Activated T-cell treated with anti-CD3 and anti-CD28 coated beads, Interleukin-2, amount 50 U/mL, for 72 hours (primary cell): ENCODE measurements at regions not wholly inside any gene's neighbourhood (a gene's known extent, or its start where the extent isn't known, plus 50 kb on each side); places are given as distances from the start of the nearest gene placed in this dataset.

Experiments used
- ATAC-seq, 2 donors: fragments of 150-1000 bp; cut with Tn5 transposase; replicated peaks in 1 of 2; 2 replicates each; pipeline ENCODE4 v1.10.0; 2021; ENCODE audit warnings: moderate library complexity in 2 of 2, mild to moderate bottlenecking in 1 of 2
- DNase-seq, 2 donors: peaks; one replicate each; pipeline ENCODE4 v3.0.0; 2021 to 2022; ENCODE audit warnings: mixed read lengths in 1 of 2
- H3K27ac Mint-ChIP-seq: one replicate; pipeline ENCODE4 v1.8.0; 2022; ENCODE audit warnings: mild to moderate bottlenecking, moderate library complexity, mixed read lengths
- H3K27me3 Mint-ChIP-seq: one replicate; pipeline ENCODE4 v1.8.0; 2022; ENCODE audit warnings: low read depth, mixed read lengths
- H3K36me3 Mint-ChIP-seq, 2 donors: one replicate each; pipeline ENCODE4 v1.8.0; 2022; ENCODE audit warnings: mixed read lengths in 2 of 2, mild to moderate bottlenecking in 1 of 2; ENCODE audit not compliant: insufficient read depth in 2 of 2
- H3K4me1 Mint-ChIP-seq: one replicate; pipeline ENCODE4 v1.8.0; 2022; ENCODE audit warnings: low read depth, mixed read lengths
- H3K4me3 Mint-ChIP-seq, 2 donors: one replicate each; pipeline ENCODE4 v1.8.0; 2022; ENCODE audit warnings: mild to moderate bottlenecking in 2 of 2, mixed read lengths in 2 of 2, moderate library complexity in 2 of 2
- H3K9me3 Mint-ChIP-seq, 2 donors: one replicate each; pipeline ENCODE4 v1.8.0; 2022; ENCODE audit warnings: mixed read lengths in 2 of 2

DNA sequence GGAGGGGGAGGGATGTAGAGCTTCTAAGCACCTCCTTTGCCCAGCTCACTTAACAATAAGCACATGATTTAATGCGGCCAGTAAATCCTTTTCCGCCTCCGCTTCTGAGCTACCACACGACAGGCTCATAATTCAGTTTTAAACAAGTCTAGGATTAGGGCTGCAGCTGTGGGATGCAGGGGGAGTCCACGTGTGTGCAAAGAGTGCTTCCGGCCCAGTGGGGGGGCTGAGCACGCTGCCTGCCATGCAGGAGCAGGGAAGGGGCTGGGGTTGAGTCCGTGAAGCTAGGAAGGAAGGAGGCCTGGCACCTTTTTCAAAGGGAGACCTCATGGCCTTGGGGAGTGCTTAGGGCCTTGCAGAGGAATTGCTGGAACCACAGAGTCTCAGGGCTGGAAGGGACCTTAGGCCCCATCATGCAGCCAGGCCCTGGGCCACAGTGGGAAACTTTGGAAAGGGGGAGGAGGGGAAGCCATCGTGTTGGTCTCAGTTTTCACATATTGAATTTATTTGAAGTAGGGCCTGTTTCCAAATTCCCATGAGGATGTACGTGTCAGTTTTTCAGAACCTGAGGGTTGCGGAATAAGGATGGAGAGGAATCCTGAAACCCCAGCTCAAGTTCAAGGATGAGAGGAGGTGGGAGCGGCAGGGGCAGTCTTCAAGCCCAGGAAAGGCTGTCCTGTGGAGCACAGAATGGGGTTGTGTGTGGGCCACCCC lies 96.1 kb downstream of the VEGFA start:
- no peaks in the 10 kb centered on the region for H3K9me3 Mint-ChIP-seq
- no peak overlapping the region for H3K4me3 Mint-ChIP-seq
- no peaks in the 10 kb centered on the region for H3K36me3 Mint-ChIP-seq
- H3K27ac Mint-ChIP-seq = no peak overlapping the region
- no peaks in the 10 kb centered on the region for H3K4me1 Mint-ChIP-seq
- peaks cover 6% of the 10 kb centered on the region for H3K27me3 Mint-ChIP-seq
- no peak for DNase-seq
- ATAC-seq = no peak

DNA sequence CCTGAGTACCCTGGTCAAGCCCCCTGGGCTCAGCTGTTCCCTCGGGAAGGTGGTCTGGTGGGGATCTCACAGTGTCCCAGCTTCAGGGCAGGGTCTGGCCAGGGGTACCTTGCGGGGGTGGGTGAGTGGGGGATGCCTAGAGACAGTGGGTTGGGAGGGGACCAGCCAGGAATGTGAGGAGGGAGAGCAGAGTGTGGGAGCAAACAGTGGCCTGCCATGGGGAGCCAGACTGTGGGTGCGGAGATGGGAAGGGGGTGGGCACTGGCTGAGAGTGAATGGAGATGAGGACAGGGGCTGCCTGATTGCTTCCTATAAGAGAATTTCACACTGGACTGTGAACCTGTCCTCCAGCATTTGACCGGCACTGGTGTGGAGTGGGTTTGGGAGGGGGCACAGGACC lies 95.1 kb downstream of the VEGFA start:
- DNase-seq (no peak), ATAC-seq (no peak)
- Mint-ChIP-seq H3K9me3 (no peaks in the 10 kb centered on the region), H3K4me3 (no peak overlapping the region), H3K27ac (no peak overlapping the region), H3K4me1 (no peaks in the 10 kb centered on the region), H3K36me3 (no peaks in the 10 kb centered on the region), H3K27me3 (peaks cover 6% of the 10 kb centered on the region)

DNA sequence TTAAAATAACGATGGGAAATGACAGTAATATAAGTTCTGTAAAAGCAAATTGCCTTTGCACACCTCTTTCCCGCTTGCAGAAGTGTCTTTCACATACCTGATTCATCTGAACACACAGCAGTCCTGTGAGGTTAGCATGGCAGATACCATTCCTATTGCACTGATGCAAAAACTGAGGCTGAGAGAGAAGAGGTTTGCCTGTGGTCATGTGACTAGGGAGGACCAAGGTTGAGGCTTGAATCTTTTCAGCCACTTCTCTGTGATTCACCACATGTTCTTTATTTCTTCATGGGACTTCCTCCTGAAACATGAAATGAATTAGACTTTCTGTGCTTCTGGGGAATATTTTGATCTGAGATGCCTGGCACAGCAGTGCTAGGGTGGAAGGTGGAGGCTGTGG lies 92.9 kb downstream of the VEGFA start:
- ATAC-seq (no peak), DNase-seq (no peak)
- Mint-ChIP-seq H3K27ac (no peak overlapping the region), H3K4me1 (no peaks in the 10 kb centered on the region), H3K4me3 (no peak overlapping the region), H3K36me3 (no peaks in the 10 kb centered on the region), H3K27me3 (peaks cover 6% of the 10 kb centered on the region), H3K9me3 (no peaks in the 10 kb centered on the region)

DNA sequence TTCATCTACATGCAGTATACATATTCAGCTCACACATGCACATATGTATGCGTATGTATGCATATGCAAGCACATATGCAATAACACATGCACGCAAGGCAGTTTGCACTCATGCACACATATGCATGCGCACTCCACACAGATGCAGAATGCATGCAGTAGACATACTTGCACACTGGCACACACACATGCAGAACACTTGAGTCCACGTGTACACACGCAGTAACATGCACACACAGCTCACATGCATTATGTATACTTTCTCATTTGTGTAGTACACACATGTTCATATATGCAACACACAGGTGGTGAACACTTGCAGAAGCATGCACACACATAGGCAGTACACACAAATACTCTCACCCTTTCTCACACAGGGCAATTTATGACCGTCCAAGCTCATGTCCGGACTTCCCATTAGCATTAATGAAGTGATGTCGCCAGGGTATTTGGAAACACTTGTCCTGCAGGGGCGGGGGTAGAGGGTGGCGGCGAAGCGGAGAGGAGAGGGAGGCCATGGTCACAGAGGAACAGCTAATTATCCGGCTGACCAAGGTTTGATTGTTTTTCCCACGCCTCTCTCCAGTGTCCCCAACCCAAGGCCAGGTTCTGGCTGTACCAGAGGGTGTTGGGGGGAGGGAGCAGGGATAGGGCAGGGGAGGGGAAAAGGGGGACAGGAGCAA lies 91.3 kb downstream of the VEGFA start:
- Mint-ChIP-seq H3K27ac (no peak overlapping the region), H3K27me3 (peaks cover 6% of the 10 kb centered on the region), H3K4me1 (no peaks in the 10 kb centered on the region), H3K36me3 (no peaks in the 10 kb centered on the region), H3K9me3 (no peaks in the 10 kb centered on the region), H3K4me3 (no peak overlapping the region)
- ATAC-seq = no peak
- DNase-seq = no peak

DNA sequence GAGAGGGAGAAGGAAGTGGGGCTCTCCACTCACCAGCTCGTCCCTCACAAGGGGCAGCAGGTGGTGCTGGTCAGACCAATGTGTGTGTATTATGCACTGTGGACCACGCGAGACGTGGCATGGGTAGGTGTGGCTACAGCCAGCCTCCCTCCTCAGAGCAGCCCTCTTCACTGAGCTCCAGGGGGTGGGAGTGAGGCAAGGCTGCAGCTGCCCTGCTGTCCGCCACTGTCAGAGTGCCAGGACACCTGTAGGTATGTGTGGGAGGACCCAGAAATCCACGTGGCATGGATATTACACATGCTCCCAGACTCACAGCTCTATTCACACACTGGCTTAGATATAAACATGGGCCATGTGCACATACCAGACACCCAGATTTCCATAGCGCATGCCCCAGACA lies 90.3 kb downstream of the VEGFA start:
- no peak overlapping the region for H3K27ac Mint-ChIP-seq
- ATAC-seq (no peak), DNase-seq (no peak)
- H3K4me3 Mint-ChIP-seq = no peak overlapping the region
- H3K9me3 Mint-ChIP-seq = no peaks in the 10 kb centered on the region
- H3K27me3 Mint-ChIP-seq = no peaks in the 10 kb centered on the region
- H3K36me3 Mint-ChIP-seq = no peaks in the 10 kb centered on the region
- H3K4me1 Mint-ChIP-seq = no peaks in the 10 kb centered on the region

DNA sequence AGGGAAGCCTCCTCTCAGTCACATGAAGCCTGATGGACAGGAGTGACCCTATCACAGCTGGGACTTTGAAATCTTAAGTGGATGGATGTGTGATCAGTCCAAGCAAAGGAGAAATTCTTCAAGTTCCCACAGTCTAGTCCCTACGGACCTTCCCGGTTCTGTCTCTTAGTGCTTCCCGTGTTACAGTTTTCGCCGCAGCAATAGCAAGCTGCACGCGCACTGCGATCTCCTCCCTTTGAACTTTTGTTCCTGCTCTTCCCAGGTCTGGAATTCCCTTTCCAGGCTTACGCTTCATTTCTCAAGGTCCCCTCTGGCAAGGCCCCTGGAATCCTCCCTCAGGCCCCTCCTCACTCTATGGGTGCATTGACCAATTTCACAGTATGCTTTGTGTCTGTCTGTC lies 89.2 kb downstream of the VEGFA start:
- Mint-ChIP-seq H3K4me1 (no peaks in the 10 kb centered on the region), H3K27me3 (no peaks in the 10 kb centered on the region), H3K36me3 (no peaks in the 10 kb centered on the region), H3K9me3 (no peaks in the 10 kb centered on the region), H3K27ac (no peak overlapping the region), H3K4me3 (no peak overlapping the region)
- DNase-seq (no peak), ATAC-seq (no peak)

DNA sequence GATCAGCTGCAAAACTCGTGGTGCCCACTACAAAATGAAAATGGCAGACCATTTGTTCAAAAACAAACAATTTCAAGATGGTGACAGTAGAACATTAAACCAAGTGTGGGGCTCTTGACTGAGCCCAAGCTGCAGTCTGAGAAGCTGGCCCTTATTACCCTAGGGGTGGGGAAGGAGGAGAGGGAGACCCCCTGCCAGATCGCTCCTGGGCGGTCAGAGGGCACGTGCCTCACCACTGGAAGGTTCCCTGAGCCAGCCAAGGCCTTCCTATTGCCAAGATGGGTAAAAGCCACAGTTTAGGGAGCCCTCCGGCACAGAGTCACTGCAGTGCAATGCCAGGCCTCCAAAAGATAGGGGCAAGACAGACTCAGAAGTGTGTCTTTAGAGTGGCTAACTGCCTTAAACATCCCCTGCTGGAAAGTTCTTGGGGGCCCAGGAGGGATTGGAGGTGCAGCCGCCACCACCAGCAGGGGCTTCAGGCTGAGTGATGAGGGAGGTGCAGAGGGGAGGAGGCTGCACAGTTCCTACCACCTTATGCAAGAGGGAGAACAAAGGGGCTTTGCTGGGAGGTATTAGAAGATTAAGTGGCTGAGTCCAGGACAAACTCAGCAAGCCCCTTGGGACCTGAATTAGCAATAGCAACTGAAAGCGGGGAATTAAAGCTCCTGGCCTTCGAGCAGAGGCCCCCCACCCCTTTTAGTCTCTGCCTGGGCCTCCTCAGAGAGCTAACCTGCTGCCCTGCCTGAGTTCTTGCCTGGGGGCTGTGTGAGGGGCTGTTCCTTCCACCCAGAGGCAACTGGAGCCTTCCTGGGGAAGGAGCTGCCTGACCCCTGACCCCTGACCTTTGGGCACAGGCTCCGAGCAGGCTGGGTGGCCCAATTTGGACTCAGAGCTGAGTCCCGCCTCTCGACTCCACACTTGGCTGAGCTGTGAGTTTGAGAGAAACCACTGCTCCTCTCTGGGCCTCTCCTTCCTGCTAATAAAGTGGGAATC lies 88.4 kb downstream of the VEGFA start:
- DNase-seq (no peak), ATAC-seq (no peak)
- Mint-ChIP-seq H3K4me1 (no peaks in the 10 kb centered on the region), H3K36me3 (no peaks in the 10 kb centered on the region), H3K27ac (no peak overlapping the region), H3K27me3 (no peaks in the 10 kb centered on the region), H3K9me3 (no peaks in the 10 kb centered on the region), H3K4me3 (no peak overlapping the region)

DNA sequence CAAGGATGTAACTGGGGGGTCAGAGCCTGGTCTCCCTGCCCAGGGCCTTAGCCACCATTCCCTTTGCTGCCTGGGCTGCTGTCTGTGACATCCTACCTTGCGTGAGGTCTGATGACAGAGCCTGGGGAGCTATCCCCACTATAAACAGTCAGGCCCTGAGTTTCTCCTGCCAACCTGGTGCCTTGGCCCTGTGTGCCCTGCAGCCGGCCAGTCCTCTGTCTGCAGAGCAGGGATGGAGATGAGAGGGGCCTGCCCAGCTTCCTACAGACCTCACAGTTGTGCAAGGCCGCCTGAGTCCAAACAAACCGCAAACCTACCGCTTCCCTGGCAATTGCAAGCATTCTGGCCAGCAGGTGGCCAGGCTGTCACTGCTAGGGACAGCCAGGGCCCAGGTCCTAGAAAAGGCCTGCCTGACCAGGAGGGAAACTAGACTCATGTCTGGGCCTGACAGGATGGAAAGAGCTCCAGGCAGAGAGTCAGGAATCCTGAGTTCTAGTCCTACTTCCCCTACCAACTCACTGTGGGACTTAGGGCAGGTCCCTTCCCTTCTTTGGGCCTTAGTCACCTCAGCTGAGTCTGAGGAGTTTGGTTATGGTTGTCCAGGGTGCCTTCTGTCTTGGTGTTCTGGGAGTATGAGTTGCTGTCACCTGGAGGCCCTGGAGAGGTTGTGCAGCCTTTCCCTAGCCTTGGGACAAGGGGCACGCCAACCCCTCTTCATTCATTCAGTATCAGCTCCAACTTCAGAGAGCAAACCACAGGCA lies 86.2 kb downstream of the VEGFA start:
- H3K27ac Mint-ChIP-seq = no peak overlapping the region
- H3K36me3 Mint-ChIP-seq = no peaks in the 10 kb centered on the region
- DNase-seq = no peak
- H3K9me3 Mint-ChIP-seq = no peaks in the 10 kb centered on the region
- no peak for ATAC-seq
- H3K4me1 Mint-ChIP-seq = no peaks in the 10 kb centered on the region
- H3K27me3 Mint-ChIP-seq = no peaks in the 10 kb centered on the region
- H3K4me3 Mint-ChIP-seq = no peak overlapping the region

DNA sequence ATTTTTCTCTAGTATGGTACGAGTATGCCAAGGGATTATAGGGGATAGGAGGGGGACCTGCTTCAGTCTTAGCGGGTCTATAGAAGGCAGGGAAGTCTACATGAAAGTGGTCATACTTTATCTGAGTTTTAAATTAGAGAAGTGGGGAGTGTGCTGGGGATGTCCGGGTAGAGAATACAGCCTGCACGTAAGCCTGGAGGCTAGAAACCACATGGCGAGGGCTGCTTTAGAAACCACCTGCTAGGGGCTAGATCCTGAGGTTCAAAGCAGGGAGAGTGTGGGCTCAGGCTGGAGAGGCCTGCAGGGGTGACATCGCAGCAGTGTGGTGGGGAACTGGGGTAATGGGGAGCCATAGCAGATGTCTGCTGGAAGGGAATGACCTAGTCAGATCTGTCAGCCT lies 85.2 kb downstream of the VEGFA start:
- no peaks in the 10 kb centered on the region for H3K27me3 Mint-ChIP-seq
- DNase-seq = no peak
- H3K4me3 Mint-ChIP-seq = no peak overlapping the region
- H3K9me3 Mint-ChIP-seq = no peaks in the 10 kb centered on the region
- no peak for ATAC-seq
- no peaks in the 10 kb centered on the region for H3K36me3 Mint-ChIP-seq
- no peak overlapping the region for H3K27ac Mint-ChIP-seq
- H3K4me1 Mint-ChIP-seq = no peaks in the 10 kb centered on the region

DNA sequence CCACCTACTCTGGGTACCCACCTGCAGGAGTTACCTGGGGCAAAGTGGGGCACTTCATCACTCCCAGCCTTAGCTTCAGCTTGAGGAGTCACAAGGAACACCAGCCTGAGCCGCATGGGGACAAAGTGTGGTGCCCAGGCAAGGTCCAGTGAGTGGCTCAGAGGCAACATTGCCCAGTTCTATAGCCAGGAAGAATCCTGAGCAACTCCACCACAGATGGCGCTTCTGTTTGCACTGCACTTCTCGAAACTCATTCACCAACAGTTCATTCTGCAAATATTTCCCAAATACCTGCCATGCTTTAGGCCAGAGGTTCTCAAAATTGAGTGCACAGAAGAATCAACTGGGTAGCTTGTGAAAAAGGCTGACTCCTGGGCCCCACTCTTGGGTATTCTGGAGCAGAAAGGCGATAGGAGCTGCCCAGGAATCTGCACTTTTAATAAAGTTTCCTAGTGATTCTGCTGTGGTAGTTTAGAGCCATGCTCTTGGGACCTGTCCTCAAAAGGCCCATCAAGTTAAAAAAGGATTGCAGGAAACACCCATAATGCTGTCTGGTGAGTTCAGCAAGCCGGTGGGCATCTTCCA lies 83.1 kb downstream of the VEGFA start:
- ATAC-seq = no peak
- Mint-ChIP-seq H3K36me3 (no peaks in the 10 kb centered on the region), H3K27me3 (peaks cover 6% of the 10 kb centered on the region), H3K27ac (no peak overlapping the region), H3K9me3 (no peaks in the 10 kb centered on the region), H3K4me1 (no peaks in the 10 kb centered on the region), H3K4me3 (no peak overlapping the region)
- DNase-seq = no peak

DNA sequence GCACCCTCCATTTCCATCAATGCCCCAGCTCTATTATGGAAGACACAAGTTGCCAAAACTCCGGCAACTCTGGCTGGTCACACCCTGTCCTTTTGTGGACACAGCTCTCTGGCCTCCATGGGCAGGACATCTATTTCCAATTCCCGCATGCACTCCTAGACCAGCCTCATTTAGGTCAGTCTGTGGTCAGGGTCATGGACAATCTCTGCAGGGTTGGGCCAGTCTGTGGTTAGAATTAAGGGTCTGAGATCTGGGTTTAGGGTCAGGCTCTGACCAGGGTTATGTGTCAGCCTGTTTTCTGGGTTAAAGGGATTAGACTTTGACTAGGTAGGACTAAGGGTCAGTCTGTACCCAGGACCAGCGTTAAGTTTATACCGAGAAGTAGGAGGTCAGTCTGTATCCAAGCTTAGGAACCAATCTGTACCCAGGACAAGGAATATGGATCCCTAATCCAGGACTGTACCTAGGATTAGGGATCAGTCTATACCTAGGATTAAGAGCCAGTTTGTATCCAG lies 82.4 kb downstream of the VEGFA start:
- no peaks in the 10 kb centered on the region for H3K36me3 Mint-ChIP-seq
- H3K4me3 Mint-ChIP-seq = no peak overlapping the region
- H3K27ac Mint-ChIP-seq = no peak overlapping the region
- H3K4me1 Mint-ChIP-seq = peaks cover 4% of the 10 kb centered on the region
- ATAC-seq (no peak), DNase-seq (no peak)
- peaks cover 14% of the 10 kb centered on the region for H3K27me3 Mint-ChIP-seq
- H3K9me3 Mint-ChIP-seq = no peaks in the 10 kb centered on the region

DNA sequence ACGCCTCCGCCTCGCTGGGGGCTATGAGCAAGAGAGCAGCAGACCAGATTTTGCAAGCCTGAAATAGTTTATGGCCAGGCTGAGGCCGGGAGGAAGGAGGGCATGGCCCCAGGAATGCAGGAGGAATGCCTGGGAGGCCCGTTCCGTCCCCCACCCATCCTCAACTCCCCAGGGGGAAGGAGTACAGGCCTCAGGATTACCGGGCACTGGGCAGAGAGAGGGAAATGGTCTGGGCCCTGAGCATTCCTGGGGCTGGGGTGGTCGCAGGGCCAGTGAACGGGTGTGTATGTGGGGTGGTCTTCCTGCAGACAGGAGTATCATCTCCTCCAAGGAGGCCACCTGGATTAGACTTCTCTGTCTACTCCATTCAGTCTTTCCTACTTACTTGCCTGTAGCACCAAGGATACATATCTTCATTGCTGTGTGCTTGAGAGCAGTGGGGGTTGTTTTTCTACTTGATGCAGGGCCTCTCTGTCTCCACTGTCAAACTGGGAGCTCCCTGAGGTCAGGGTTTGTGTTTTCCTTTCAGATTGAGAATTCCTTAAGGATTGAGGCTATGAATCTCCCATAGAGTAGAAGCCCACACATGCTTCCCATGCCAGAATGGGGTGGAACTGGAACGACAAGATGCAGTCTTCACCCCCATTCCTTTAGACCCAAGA lies 81.3 kb downstream of the VEGFA start:
- H3K36me3 Mint-ChIP-seq = no peaks in the 10 kb centered on the region
- H3K27ac Mint-ChIP-seq = no peak overlapping the region
- ATAC-seq = no peak
- no peak for DNase-seq
- H3K9me3 Mint-ChIP-seq = no peaks in the 10 kb centered on the region
- H3K4me1 Mint-ChIP-seq = peaks cover 4% of the 10 kb centered on the region
- H3K27me3 Mint-ChIP-seq = peaks cover 14% of the 10 kb centered on the region
- no peak overlapping the region for H3K4me3 Mint-ChIP-seq
